ENCODE measurements at regions not wholly inside any gene's neighbourhood (a gene's known extent, or its start where the extent isn't known, plus 50 kb on each side); places are given as distances from the start of the nearest gene placed in this dataset.
"Not testable (repeated sequence)": the region's sequence is repeated elsewhere in the genome, so short reads cannot be mapped to it uniquely, and the experiment has no call there.

GRCh38 chr2:87424763-87425154 is 323.1 kb upstream of the PLGLB2 start:
- TF ChIP-seq POLR2A, CTCF (IDR thresholded peaks at IDR 0.05): not testable (repeated sequence)
